ENCODE measurements at regions not wholly inside any gene's neighbourhood (a gene's known extent, or its start where the extent isn't known, plus 50 kb on each side); places are given as distances from the start of the nearest gene placed in this dataset.

- TF ChIP-seq CTCF (IDR thresholded peaks at IDR 0.05): no peak
- no peak for TF ChIP-seq POLR2A (IDR thresholded peaks at IDR 0.05)
These were observed 1129.3 kb downstream of the SLITRK5 start for GRCh38 chr13:88800505-88800904.
